ENCODE measurements at regions not wholly inside any gene's neighbourhood (a gene's known extent, or its start where the extent isn't known, plus 50 kb on each side); places are given as distances from the start of the nearest gene placed in this dataset.
A peak's percentile ranks its signal among the peaks of the same experiment; 100 is the strongest.

- DNase-seq (ENCODE audit: low read depth): no peak
Observed at GRCh38 chr1:65670518-65670917, 122.2 kb upstream of the PDE4B start.

- DNase-seq (ENCODE audit: low read depth): no peak
Observed at GRCh38 chr1:65674522-65674921, 118.2 kb upstream of the PDE4B start.

- no peak for DNase-seq (ENCODE audit: low read depth)
Observed at GRCh38 chr1:65679773-65680172, 112.9 kb upstream of the PDE4B start.

- peak; percentile 74 for DNase-seq (ENCODE audit: low read depth)
Observed at GRCh38 chr1:65681096-65681495, 111.6 kb upstream of the PDE4B start.

- peak; percentile 62 for DNase-seq (ENCODE audit: low read depth)
Observed at GRCh38 chr1:65687428-65688214, 105.1 kb upstream of the PDE4B start.

- DNase-seq (ENCODE audit: low read depth): no peak
Observed at GRCh38 chr1:65688215-65688566, 104.5 kb upstream of the PDE4B start.

- no peak for DNase-seq (ENCODE audit: low read depth)
Observed at GRCh38 chr1:65688848-65689247, 103.8 kb upstream of the PDE4B start.

- DNase-seq (ENCODE audit: low read depth): no peak
Observed at GRCh38 chr1:65691152-65691900, 101.4 kb upstream of the PDE4B start.

- no peak for DNase-seq (ENCODE audit: low read depth)
Observed at GRCh38 chr1:65691972-65692371, 100.7 kb upstream of the PDE4B start.

GRCh38 chr1:65694126-65694525 is 98.6 kb upstream of the PDE4B start:
- DNase-seq (ENCODE audit: low read depth): no peak

GRCh38 chr1:65694933-65695332 is 97.8 kb upstream of the PDE4B start:
- DNase-seq (ENCODE audit: low read depth): no peak

- DNase-seq (ENCODE audit: low read depth): no peak
Observed at GRCh38 chr1:65698590-65698989, 94.1 kb upstream of the PDE4B start.

- no peak for DNase-seq (ENCODE audit: low read depth)
Observed at GRCh38 chr1:65703853-65704252, 88.8 kb upstream of the PDE4B start.

- no peak for DNase-seq (ENCODE audit: low read depth)
Observed at GRCh38 chr1:65704318-65704717, 88.4 kb upstream of the PDE4B start.

- peak; percentile 41 for DNase-seq (ENCODE audit: low read depth)
Observed at GRCh38 chr1:65717815-65718454, 74.8 kb upstream of the PDE4B start.

- no peak for DNase-seq (ENCODE audit: low read depth)
Observed at GRCh38 chr1:65719391-65719790, 73.3 kb upstream of the PDE4B start.

- no peak for DNase-seq (ENCODE audit: low read depth)
Observed at GRCh38 chr1:65722461-65722860, 70.2 kb upstream of the PDE4B start.

- DNase-seq (ENCODE audit: low read depth): no peak
Observed at GRCh38 chr1:65724151-65724550, 68.5 kb upstream of the PDE4B start.

GRCh38 chr1:65725064-65725463 is 67.6 kb upstream of the PDE4B start:
- DNase-seq (ENCODE audit: low read depth): no peak

- no peak for DNase-seq (ENCODE audit: low read depth)
Observed at GRCh38 chr1:65728504-65728903, 64.2 kb upstream of the PDE4B start.

GRCh38 chr1:65729259-65729658 is 63.4 kb upstream of the PDE4B start:
- DNase-seq (ENCODE audit: low read depth): no peak

- peak; percentile 15 for DNase-seq (ENCODE audit: low read depth)
Observed at GRCh38 chr1:65734979-65735378, 57.7 kb upstream of the PDE4B start.
